HEK293T (cell line): ENCODE measurements at regions not wholly inside any gene's neighbourhood (a gene's known extent, or its start where the extent isn't known, plus 50 kb on each side); places are given as distances from the start of the nearest gene placed in this dataset.

ENCODE experiments used
- FOXA1 ChIP-seq: fragments of 450-650 bp; IDR thresholded peaks from 2 replicates; pipeline ENCODE4 v1.6.1; 2016; ENCODE audit warnings: mild to moderate bottlenecking
- HDGF ChIP-seq: fragments of 450-650 bp; IDR thresholded peaks from 2 replicates; pipeline ENCODE4 v1.6.1; 2017; ENCODE audit warnings: antibody characterized with exemption, borderline replicate concordance
- SP1 ChIP-seq: fragments of 450-650 bp; IDR thresholded peaks from 2 replicates; pipeline ENCODE4 v1.6.1; 2017
- ZNF384 ChIP-seq: fragments of 450-650 bp; IDR thresholded peaks from 2 replicates; pipeline ENCODE4 v1.6.1; 2016
- TF ChIP-seq, protein P1 (sequence below): fragments of 450-650 bp; IDR thresholded peaks from 2 replicates; pipeline ENCODE4 v1.6.1; 2016

- TF ChIP-seq HDGF (no peak), FOXA1 (no peak), SP1 (no peak), ZNF384 (no peak)
- TF ChIP-seq, protein P1, sequence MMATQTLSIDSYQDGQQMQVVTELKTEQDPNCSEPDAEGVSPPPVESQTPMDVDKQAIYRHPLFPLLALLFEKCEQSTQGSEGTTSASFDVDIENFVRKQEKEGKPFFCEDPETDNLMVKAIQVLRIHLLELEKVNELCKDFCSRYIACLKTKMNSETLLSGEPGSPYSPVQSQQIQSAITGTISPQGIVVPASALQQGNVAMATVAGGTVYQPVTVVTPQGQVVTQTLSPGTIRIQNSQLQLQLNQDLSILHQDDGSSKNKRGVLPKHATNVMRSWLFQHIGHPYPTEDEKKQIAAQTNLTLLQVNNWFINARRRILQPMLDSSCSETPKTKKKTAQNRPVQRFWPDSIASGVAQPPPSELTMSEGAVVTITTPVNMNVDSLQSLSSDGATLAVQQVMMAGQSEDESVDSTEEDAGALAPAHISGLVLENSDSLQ, result no peak
These were observed 168.4 kb upstream of the TNFAIP3 start for GRCh38 chr6:137698636-137699030.
